H1 (cell line): ENCODE measurements at regions not wholly inside any gene's neighbourhood (a gene's known extent, or its start where the extent isn't known, plus 50 kb on each side); places are given as distances from the start of the nearest gene placed in this dataset.

Experiments
- ASH2L ChIP-seq: fragments of 200-600, 300-600 bp; sonication (generic); IDR thresholded peaks from one replicate; pipeline ENCODE4 v1.7.1; 2017; ENCODE audit warnings: low read length
- CHD7 ChIP-seq: fragments of 300-600 bp; sonication (generic); IDR thresholded peaks from 2 replicates; pipeline ENCODE4 v1.7.1; 2012; ENCODE audit warnings: low read length, moderate library complexity, mild to moderate bottlenecking, inconsistent platforms; ENCODE audit not compliant: insufficient replicate concordance
- CREB1 ChIP-seq: IDR thresholded peaks from 2 replicates; pipeline ENCODE4 v1.6.1; 2012; ENCODE audit warnings: inconsistent platforms
- GABPA ChIP-seq: IDR thresholded peaks from 2 replicates; pipeline ENCODE4 v1.6.1; 2011; ENCODE audit warnings: mild to moderate bottlenecking, low read length, moderate library complexity, borderline replicate concordance; ENCODE audit not compliant: insufficient read depth
- HDAC6 ChIP-seq: IDR thresholded peaks from one replicate; pipeline ENCODE4 v1.7.1; 2012; ENCODE audit warnings: low read depth, mild to moderate bottlenecking, inconsistent platforms, low read length, moderate library complexity
- NRF1 ChIP-seq: IDR thresholded peaks from 2 replicates; pipeline ENCODE4 v1.6.1; 2011; ENCODE audit warnings: mild to moderate bottlenecking, low read depth, low read length, improper control_type of control experiment
- PHF8 ChIP-seq: fragments of 200-600 bp; sonication (generic); conservative IDR thresholded peaks from 2 replicates; pipeline ENCODE4 v1.7.1; 2012; ENCODE audit warnings: low read depth, mild to moderate bottlenecking, inconsistent platforms, low read length, moderate library complexity
- POLR2A ChIP-seq, 2 experiments: IDR thresholded peaks; 1 replicate in 1 of 2; 2 replicates in 1 of 2; pipeline ENCODE4 v1.6.1; 2011; ENCODE audit warnings: low read depth in 2 of 2, low read length in 2 of 2, mild to moderate bottlenecking in 2 of 2; ENCODE audit errors: control extremely low read depth in 1 of 2
- SAP30 ChIP-seq: fragments of 300-600 bp; sonication (generic); IDR thresholded peaks from 2 replicates; pipeline ENCODE4 v1.7.1; 2012; ENCODE audit warnings: low read length, moderate library complexity, mild to moderate bottlenecking, inconsistent platforms; ENCODE audit not compliant: insufficient read depth, insufficient replicate concordance
- SIRT6 ChIP-seq: IDR thresholded peaks from one replicate; pipeline ENCODE4 v1.7.1; 2012; ENCODE audit warnings: low read length, inconsistent platforms
- TAF1 ChIP-seq: IDR thresholded peaks from 2 replicates; pipeline ENCODE4 v1.6.1; 2011; ENCODE audit warnings: mild to moderate bottlenecking, low read depth, low read length

GRCh38 chr18:1954583-1955312 is 616.6 kb downstream of the METTL4 start (continued):
- TF ChIP-seq CHD7 (no peak), SIRT6 (no peak), CREB1 (no peak), TAF1 (no peak), ASH2L (no peak), PHF8 (no peak), HDAC6 (no peak), NRF1 (no peak), POLR2A (IDR thresholded peaks at IDR 0.05; ENCODE audit: control extremely low read depth in 1 of 2, low read depth in 2 of 2, low read length in 2 of 2) (no peak), GABPA (no peak), SAP30 (no peak)
